GM12891 (cell line): ENCODE measurements at regions not wholly inside any gene's neighbourhood (a gene's known extent, or its start where the extent isn't known, plus 50 kb on each side); places are given as distances from the start of the nearest gene placed in this dataset.

ENCODE experiments used
- DNase-seq: peaks from one replicate; pipeline ENCODE4 v3.0.0; 2011; ENCODE audit warnings: low spot score; ENCODE audit not compliant: insufficient read length
- FAIRE-seq: peaks from 2 replicates; lab custom pipeline; 2011; peaks lifted over from hg19 to GRCh38; lab: Jason Lieb, UNC
- PAX5 ChIP-seq: IDR thresholded peaks from 2 replicates; pipeline ENCODE4 v1.6.1; 2011; ENCODE audit warnings: low read length, moderate library complexity, mild to moderate bottlenecking; ENCODE audit not compliant: insufficient read depth, severe bottlenecking
- POLR2A ChIP-seq: IDR thresholded peaks from 2 replicates; pipeline ENCODE4 v1.6.1; 2011; ENCODE audit warnings: low read depth, low read length, control low read depth
- POLR2AphosphoS5 ChIP-seq: IDR thresholded peaks from 2 replicates; pipeline ENCODE4 v1.6.1; 2011; ENCODE audit warnings: low read depth, low read length, control low read depth
- POU2F2 ChIP-seq: IDR thresholded peaks from 2 replicates; pipeline ENCODE4 v1.6.1; 2011; ENCODE audit warnings: low read depth, mild to moderate bottlenecking, control low read depth, low read length, moderate library complexity
- SPI1 ChIP-seq: IDR thresholded peaks from 2 replicates; pipeline ENCODE4 v1.6.1; 2011; ENCODE audit warnings: low read depth, low read length, control low read depth
- TAF1 ChIP-seq: IDR thresholded peaks from 2 replicates; pipeline ENCODE4 v1.6.1; 2011; ENCODE audit warnings: low read depth, low read length, control low read depth

DNA sequence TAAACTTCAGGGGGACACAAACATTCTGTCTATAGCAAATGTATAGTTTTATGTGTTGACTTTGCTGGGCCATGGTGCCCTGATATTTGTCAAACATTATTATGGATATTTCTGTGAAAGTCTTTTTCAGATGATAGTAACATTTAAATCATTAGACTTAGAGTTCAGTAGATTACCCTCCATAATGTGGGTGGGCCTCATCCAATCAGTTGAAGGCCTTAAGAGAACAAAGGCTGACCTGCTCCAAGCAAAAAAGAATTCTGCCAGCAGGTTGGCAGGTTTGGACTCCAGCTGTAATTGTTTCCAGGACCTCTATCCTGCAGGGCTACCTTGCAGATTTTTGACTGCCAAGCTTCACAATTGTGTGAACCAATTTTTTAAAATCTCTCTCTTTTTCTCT lies 1250.9 kb downstream of the ROBO1 start:
- no peak for FAIRE-seq
- no peak for TF ChIP-seq POU2F2
- TF ChIP-seq POLR2A: no peak
- no peak for TF ChIP-seq POLR2AphosphoS5
- no peak for DNase-seq

DNA sequence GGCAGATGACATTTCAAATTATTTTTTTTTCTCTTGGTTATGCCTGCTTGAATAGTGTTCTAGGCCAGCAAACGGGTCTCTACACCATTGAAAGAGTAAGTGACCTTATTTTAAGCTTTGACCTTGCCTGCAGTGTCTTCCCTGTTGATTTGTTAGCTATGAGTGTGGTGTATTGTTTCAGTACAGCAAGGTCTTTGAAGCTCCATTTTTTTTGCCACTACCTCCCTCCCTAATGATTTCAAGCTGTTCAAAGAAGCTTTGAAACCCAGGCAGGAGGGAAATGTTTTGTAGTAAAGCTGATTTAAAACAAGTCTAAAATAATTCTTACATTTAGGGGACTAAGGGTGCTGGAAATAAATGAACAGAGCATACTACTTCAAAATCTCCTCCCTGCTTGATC lies 1249.8 kb downstream of the ROBO1 start:
- TF ChIP-seq POU2F2: no peak
- TF ChIP-seq TAF1: no peak
- no peak for TF ChIP-seq SPI1
- TF ChIP-seq POLR2A: no peak
- TF ChIP-seq POLR2AphosphoS5: no peak
- no peak for TF ChIP-seq PAX5
- no peak for FAIRE-seq
- no peak for DNase-seq

DNA sequence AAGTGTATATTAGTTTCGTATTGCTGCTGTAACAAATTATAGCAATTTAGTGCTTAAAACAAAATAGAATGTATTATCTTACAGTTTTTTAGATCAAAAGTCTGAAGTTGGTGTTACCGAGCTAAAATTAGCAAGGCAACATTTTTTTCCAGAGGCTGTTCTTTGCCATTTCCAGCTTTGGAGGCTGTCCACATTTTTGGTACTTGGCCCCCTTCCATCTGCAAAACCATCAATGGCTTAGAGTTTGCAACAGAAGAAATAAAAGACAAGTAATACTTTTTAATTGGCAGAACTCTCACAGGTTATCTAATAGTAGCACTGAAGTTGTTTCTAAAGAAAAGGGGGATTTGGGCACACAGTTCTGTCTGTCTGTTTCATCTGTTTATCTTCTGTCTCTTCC lies 1248.5 kb downstream of the ROBO1 start:
- no peak for FAIRE-seq
- TF ChIP-seq POLR2A (no peak), POU2F2 (no peak), SPI1 (no peak), PAX5 (no peak), TAF1 (no peak), POLR2AphosphoS5 (no peak)

DNA sequence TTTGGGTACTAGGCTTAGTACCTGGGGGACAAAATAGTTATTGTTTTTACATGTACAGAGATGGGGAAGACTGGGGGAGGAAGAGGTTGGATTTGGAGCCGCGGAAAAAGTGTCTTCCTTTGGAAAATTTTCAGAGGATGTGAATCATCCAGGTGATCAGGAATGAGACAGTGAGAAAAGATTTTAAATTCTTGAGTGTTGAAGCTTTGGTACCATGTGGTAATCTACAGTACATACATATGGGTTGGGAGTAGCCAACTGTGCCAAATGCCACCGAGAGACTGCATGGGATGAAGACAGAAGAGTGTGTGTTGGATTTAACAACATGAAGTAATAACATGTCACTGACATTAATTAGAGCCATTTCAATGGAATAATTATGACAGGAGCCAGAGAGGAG lies 1238.2 kb downstream of the ROBO1 start:
- FAIRE-seq: no peak
- no peak for DNase-seq
- TF ChIP-seq POLR2AphosphoS5: no peak

More for the DNA sequence above, 1248.5 kb downstream of the ROBO1 start:
- DNase-seq: no peak

DNA sequence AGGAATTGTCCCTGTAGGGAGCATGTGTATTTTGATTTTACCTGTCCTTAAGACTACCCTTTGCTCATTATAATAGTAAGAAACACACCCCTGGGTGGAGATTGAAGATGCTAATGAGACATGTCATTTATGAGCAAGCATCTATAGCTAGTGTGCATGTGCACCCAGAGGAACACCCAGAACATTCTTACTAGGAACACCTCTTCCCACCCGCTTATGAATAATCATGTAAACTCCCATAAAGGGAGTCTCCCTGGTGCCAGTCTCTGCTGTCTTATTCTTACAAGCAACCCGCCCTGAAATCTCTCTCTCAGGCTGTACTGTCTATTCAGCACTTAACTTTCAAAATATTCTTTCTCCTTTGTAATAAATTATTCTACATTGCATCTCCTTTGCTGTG lies 1227.3 kb downstream of the ROBO1 start:
- FAIRE-seq: no peak
- DNase-seq: no peak
- TF ChIP-seq POLR2AphosphoS5 (no peak), TAF1 (no peak), POU2F2 (no peak), POLR2A (no peak), SPI1 (no peak), PAX5 (no peak)

DNA sequence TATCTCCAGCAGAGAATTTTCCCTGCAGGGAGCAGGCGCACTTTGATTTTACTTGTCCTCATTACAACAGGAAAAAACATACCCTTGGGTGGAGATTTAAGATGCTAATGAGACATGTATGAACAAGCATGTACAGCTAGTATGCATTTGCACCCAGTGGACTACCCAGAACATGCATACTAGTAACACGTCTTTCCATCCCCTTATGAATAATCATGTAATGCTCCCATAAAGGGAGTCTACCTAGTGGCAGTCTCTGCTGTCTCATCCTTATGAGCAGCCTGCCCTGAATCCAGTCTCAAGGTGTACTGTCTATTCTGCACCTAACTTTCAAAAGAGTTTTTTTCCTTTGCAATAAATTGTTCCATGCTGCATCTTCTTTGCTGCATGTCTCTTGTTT lies 1222.0 kb downstream of the ROBO1 start:
- FAIRE-seq (no peak), DNase-seq (no peak)
- no peak for TF ChIP-seq SPI1
- no peak for TF ChIP-seq POU2F2
- TF ChIP-seq POLR2A: no peak
- no peak for TF ChIP-seq POLR2AphosphoS5
- no peak for TF ChIP-seq TAF1
- no peak for TF ChIP-seq PAX5
